GM06990 (cell line): ENCODE measurements at regions not wholly inside any gene's neighbourhood (a gene's known extent, or its start where the extent isn't known, plus 50 kb on each side); places are given as distances from the start of the nearest gene placed in this dataset.

Experiments used
- DNase-seq: peaks from one replicate; pipeline ENCODE4 v3.0.0-alpha.2; 2011; ENCODE audit not compliant: insufficient read length; ENCODE audit errors: extremely low read depth
- H3K27me3 ChIP-seq: replicated peaks from 2 replicates; pipeline ENCODE4 v1.6.0; 2011; ENCODE audit warnings: low read length; ENCODE audit not compliant: control insufficient read depth, insufficient read depth
- H3K36me3 ChIP-seq: 2 replicates; pipeline ENCODE4 v1.5.1; 2011; ENCODE audit warnings: low read length; ENCODE audit not compliant: control insufficient read depth, insufficient read depth
- H3K4me3 ChIP-seq: replicated peaks from 2 replicates; pipeline ENCODE4 v1.5.1; 2011; ENCODE audit warnings: low read depth, mild to moderate bottlenecking, control low read depth, low read length
- CTCF ChIP-seq: IDR thresholded peaks from 2 replicates; pipeline ENCODE4 v1.5.1; 2011; ENCODE audit warnings: low read length, control low read depth, mild to moderate bottlenecking, inconsistent platforms; ENCODE audit not compliant: insufficient read depth, poor library complexity, severe bottlenecking

GRCh38 chr2:5592916-5593315 lies 99.3 kb upstream of the SOX11 start:
- TF ChIP-seq CTCF, result no peak

GRCh38 chr2:5594249-5594695 lies 97.9 kb upstream of the SOX11 start:
- Histone ChIP-seq H3K4me3 (no peak overlapping the region), H3K27me3 (no peaks in the 10 kb centered on the region), H3K36me3 (no peaks in the 10 kb centered on the region)
- TF ChIP-seq CTCF, result no peak
- no peak for DNase-seq

More at GRCh38 chr2:5592916-5593315, 99.3 kb upstream of the SOX11 start:
- Histone ChIP-seq H3K4me3 (no peak overlapping the region), H3K27me3 (no peaks in the 10 kb centered on the region), H3K36me3 (no peaks in the 10 kb centered on the region)
- DNase-seq, result no peak

GRCh38 chr2:5596868-5597267 lies 95.3 kb upstream of the SOX11 start:
- Histone ChIP-seq H3K36me3 (no peaks in the 10 kb centered on the region), H3K4me3 (no peak overlapping the region), H3K27me3 (no peaks in the 10 kb centered on the region)
- no peak for TF ChIP-seq CTCF
- no peak for DNase-seq

- Histone ChIP-seq H3K4me3 (no peak overlapping the region), H3K36me3 (no peaks in the 10 kb centered on the region), H3K27me3 (no peaks in the 10 kb centered on the region)
- no peak for TF ChIP-seq CTCF
- no peak for DNase-seq
Observed at GRCh38 chr2:5598156-5598555, 94.0 kb upstream of the SOX11 start.

- H3K36me3 ChIP-seq, result no peaks in the 10 kb centered on the region
- no peak for DNase-seq
- H3K27me3 ChIP-seq, result no peaks in the 10 kb centered on the region
- no peak for TF ChIP-seq CTCF
- H3K4me3 ChIP-seq, result no peak overlapping the region
Observed at GRCh38 chr2:5609201-5609600, 83.0 kb upstream of the SOX11 start.

- H3K27me3 ChIP-seq, result no peaks in the 10 kb centered on the region
- H3K4me3 ChIP-seq, result no peak overlapping the region
- no peak for TF ChIP-seq CTCF
- no peak for DNase-seq
- H3K36me3 ChIP-seq, result no peaks in the 10 kb centered on the region
Observed at GRCh38 chr2:5612666-5613065, 79.5 kb upstream of the SOX11 start.
